Uterus (tissue), 3 donors: ENCODE measurements at regions not wholly inside any gene's neighbourhood (a gene's known extent, or its start where the extent isn't known, plus 50 kb on each side); places are given as distances from the start of the nearest gene placed in this dataset.

Experiments
- DNase-seq, 2 donors: peaks; one replicate each; pipeline ENCODE4 v3.0.0-alpha.2; 2019 to 2020
- H3K27ac ChIP-seq, 2 donors: fragments of 200-600 bp; sonication (generic); 1 replicate in 1 of 2; 2 replicates in 1 of 2; pipeline ENCODE4 v1.5.1; 2016 to 2018
- H3K27me3 ChIP-seq, 2 donors: fragments of 200-600 bp; sonication (generic); one replicate each; pipeline ENCODE4 v1.5.1; 2018 to 2019; ENCODE audit warnings: control low read depth in 1 of 2
- H3K36me3 ChIP-seq, 2 donors: fragments of 200-600 bp; sonication (generic); one replicate each; pipeline ENCODE4 v1.5.1; 2019; ENCODE audit warnings: control low read depth in 1 of 2
- H3K4me1 ChIP-seq, 2 donors: fragments of 200-600 bp; sonication (generic); one replicate each; pipeline ENCODE4 v1.5.1; 2018 to 2019; ENCODE audit warnings: control low read depth in 1 of 2
- H3K4me3 ChIP-seq, 2 donors: fragments of 200-600 bp; sonication (generic); 1 replicate in 1 of 2; 2 replicates in 1 of 2; pipeline ENCODE4 v1.5.1; 2018 to 2019; ENCODE audit warnings: mild to moderate bottlenecking in 1 of 2
- H3K9me3 ChIP-seq, 2 donors: fragments of 200-600 bp; sonication (generic); one replicate each; pipeline ENCODE4 v1.5.1; 2019; ENCODE audit warnings: control low read depth in 1 of 2
- POLR2A ChIP-seq, 2 donors: fragments of 450-650 bp; IDR thresholded peaks; one replicate each; pipeline ENCODE4 v1.6.1; 2016; ENCODE audit warnings: antibody characterized with exemption in 2 of 2, mild to moderate bottlenecking in 1 of 2, moderate library complexity in 1 of 2
- intact Hi-C: fragments of 100-400 bp; cut with DNase I; formaldehyde crosslinking; loops from one replicate; pipeline ENCODE4 v1.15.1; 2023; ENCODE audit warnings: low total_unique reads
- TF ChIP-seq, protein P1 (sequence below), 4 experiments: fragments of 200-600 bp in 2 of 4; fragments of 450-650 bp in 2 of 4; sonication (generic) in 2 of 4; IDR thresholded peaks; one replicate each; pipeline ENCODE4 v1.5.1; 2016 to 2019; ENCODE audit warnings: antibody characterized with exemption in 4 of 4, mild to moderate bottlenecking in 2 of 4, moderate library complexity in 1 of 4
- donor health status: DM: yes; HTN: yes; CAD: no.

DNA sequence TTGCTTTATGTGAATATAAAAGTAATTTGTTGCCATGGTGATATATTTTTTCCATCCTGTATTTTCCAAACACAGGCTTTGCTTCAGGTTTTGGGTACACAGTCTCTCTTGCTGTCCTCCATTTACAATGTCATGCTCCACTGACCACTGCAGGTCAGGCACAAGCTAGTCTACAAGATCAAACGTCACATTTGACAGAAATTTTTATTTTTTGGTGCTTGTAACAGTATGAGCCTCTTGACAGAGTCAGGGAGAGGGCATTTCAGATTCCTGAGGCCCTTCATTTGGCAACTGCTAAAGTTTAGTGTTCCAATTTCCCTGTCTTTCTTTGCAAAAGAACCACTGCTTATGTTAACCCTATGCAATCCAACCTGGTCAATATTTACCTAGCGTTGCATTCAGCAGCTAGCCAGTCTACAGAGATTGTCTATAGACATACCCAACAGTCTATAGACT lies 175.0 kb downstream of the RFC3 start:
- DNase-seq = no peak
- Histone ChIP-seq H3K36me3 (no peaks in the 10 kb centered on the region), H3K4me3 (no peak overlapping the region), H3K27ac (no peak overlapping the region), H3K9me3 (no peaks in the 10 kb centered on the region), H3K4me1 (no peaks in the 10 kb centered on the region), H3K27me3 (no peaks in the 10 kb centered on the region)
- intact Hi-C loops = no loop called here
- TF ChIP-seq POLR2A (IDR thresholded peaks at IDR 0.05) = no peak
- TF ChIP-seq, protein P1, sequence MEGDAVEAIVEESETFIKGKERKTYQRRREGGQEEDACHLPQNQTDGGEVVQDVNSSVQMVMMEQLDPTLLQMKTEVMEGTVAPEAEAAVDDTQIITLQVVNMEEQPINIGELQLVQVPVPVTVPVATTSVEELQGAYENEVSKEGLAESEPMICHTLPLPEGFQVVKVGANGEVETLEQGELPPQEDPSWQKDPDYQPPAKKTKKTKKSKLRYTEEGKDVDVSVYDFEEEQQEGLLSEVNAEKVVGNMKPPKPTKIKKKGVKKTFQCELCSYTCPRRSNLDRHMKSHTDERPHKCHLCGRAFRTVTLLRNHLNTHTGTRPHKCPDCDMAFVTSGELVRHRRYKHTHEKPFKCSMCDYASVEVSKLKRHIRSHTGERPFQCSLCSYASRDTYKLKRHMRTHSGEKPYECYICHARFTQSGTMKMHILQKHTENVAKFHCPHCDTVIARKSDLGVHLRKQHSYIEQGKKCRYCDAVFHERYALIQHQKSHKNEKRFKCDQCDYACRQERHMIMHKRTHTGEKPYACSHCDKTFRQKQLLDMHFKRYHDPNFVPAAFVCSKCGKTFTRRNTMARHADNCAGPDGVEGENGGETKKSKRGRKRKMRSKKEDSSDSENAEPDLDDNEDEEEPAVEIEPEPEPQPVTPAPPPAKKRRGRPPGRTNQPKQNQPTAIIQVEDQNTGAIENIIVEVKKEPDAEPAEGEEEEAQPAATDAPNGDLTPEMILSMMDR (IDR thresholded peaks at IDR 0.05) = no peak

DNA sequence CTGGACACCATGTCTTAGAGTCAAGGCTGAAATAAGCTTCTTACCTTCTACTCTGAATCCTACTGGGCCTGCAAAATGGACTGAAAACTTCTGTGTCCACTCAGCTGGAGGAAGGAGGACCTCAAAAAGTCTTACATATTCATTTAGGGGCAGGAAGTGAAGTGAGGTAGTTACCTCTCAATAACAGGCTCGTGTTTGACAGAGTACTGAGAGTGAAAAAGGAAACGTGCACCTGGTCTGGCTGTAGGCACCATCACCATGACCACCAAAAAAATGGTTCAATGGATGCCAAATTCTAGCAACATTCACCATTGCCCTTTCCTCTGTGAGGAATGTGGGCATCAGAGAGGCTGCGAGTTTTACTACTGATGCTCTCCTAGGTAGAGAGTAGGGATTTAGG lies 176.2 kb downstream of the RFC3 start:
- Histone ChIP-seq H3K9me3 (no peaks in the 10 kb centered on the region), H3K4me3 (no peak overlapping the region), H3K27ac (no peak overlapping the region), H3K27me3 (no peaks in the 10 kb centered on the region), H3K4me1 (no peaks in the 10 kb centered on the region), H3K36me3 (no peaks in the 10 kb centered on the region)
- intact Hi-C loops = no loop called here
- no peak for DNase-seq
- TF ChIP-seq, protein P1 (IDR thresholded peaks at IDR 0.05) = no peak
- TF ChIP-seq POLR2A (IDR thresholded peaks at IDR 0.05) = no peak

DNA sequence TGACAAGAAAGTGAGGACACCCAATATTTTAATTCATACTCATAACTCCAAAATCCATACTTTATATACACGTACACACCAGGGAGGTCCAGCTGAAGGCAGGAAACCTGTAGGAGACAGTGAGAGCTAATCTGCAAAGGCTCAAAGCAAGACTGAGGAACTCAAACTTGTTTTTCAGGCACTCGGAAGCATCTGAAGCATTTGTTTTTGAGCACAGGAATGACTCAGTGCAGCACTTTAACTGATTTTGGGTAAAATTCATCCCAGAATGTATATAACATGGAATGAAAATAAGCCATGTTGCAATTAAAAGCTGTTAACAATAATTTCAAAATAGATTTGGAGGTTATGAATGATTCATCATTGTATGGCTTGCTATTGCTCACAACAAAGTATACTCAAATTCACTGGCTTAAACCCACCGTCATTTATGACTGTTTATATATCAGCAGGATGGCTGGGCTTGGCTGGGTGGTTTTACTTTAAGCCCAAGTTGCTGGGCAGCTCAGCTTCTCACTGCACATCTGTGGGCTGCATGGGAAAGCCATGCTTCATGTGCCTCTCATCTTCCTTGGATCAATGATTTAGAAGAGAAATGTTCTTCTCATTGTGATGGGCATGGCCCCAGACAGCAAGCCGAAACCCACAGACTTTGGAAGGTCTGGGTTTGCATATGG lies 177.0 kb downstream of the RFC3 start:
- H3K4me1 ChIP-seq = no peaks in the 10 kb centered on the region
- DNase-seq = no peak
- no peaks in the 10 kb centered on the region for H3K36me3 ChIP-seq
- no peak overlapping the region for H3K27ac ChIP-seq
- no peaks in the 10 kb centered on the region for H3K27me3 ChIP-seq
- TF ChIP-seq, protein P1 (IDR thresholded peaks at IDR 0.05) = no peak
- TF ChIP-seq POLR2A (IDR thresholded peaks at IDR 0.05) = no peak
- H3K4me3 ChIP-seq = no peak overlapping the region
- H3K9me3 ChIP-seq = no peaks in the 10 kb centered on the region
- intact Hi-C loops = no loop called here

DNA sequence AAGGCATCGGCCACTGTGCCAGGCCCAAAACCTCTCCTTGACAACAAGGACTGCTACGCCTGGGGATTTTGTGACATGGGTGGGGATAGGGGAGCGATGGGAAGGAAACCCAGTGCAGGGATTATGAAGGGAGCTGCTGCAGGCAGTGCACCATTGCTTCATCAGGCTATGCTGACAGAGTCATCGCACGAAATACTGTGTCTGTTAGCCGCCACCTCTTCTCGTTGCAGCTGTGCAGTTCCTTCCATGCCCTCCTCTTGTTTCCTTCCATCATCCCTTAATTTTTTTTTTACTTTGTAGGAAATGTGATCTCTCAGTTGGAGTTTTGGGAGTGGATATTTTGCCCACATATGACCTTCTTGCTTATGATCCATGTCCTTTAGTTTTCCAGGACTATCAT lies 178.7 kb downstream of the RFC3 start:
- Histone ChIP-seq H3K4me3 (no peak overlapping the region), H3K27me3 (no peaks in the 10 kb centered on the region), H3K27ac (no peak overlapping the region), H3K9me3 (no peaks in the 10 kb centered on the region), H3K36me3 (no peaks in the 10 kb centered on the region), H3K4me1 (no peaks in the 10 kb centered on the region)
- no peak for DNase-seq
- TF ChIP-seq POLR2A (IDR thresholded peaks at IDR 0.05) = no peak
- TF ChIP-seq, protein P1 (IDR thresholded peaks at IDR 0.05) = no peak
- intact Hi-C loops = no loop called here

DNA sequence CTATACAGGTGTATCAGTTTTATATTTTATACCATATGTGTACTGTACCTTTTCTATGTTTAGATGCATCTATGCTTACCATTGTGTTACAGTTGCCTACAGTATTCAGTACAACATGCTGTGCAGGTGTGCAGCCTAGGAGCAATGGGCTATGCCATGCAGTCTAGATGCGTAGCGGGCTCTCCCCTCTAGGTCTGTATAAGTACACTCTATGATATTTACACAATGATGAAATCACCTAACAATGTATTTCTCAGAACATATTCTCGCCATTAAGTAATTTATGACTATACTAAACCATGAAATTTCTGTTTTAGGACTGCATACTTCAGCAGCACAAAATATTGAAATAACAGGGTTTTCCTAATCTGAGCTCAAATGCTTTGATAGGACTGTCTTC lies 179.6 kb downstream of the RFC3 start:
- intact Hi-C loops = no loop called here
- DNase-seq = no peak
- Histone ChIP-seq H3K4me1 (no peaks in the 10 kb centered on the region), H3K9me3 (no peaks in the 10 kb centered on the region), H3K27me3 (no peaks in the 10 kb centered on the region), H3K36me3 (no peaks in the 10 kb centered on the region), H3K4me3 (no peak overlapping the region), H3K27ac (no peak overlapping the region)
- TF ChIP-seq, protein P1 (IDR thresholded peaks at IDR 0.05) = no peak
- no peak for TF ChIP-seq POLR2A (IDR thresholded peaks at IDR 0.05)
